Erythroblast (primary cell): ENCODE measurements at regions not wholly inside any gene's neighbourhood (a gene's known extent, or its start where the extent isn't known, plus 50 kb on each side); places are given as distances from the start of the nearest gene placed in this dataset.

Experiments
- DNase-seq, 2 experiments: peaks; one replicate each; lab custom pipeline; 2025; lab: John Stamatoyannopoulos, UW
- GATA1 ChIP-seq: IDR thresholded peaks from 2 replicates; pipeline ENCODE4 v1.6.1; 2011; ENCODE audit warnings: low read depth, mild to moderate bottlenecking, control low read depth, low read length, moderate library complexity
- POLR2A ChIP-seq: IDR thresholded peaks from 2 replicates; pipeline ENCODE4 v1.6.1; 2011; ENCODE audit warnings: mild to moderate bottlenecking, low read length

DNA sequence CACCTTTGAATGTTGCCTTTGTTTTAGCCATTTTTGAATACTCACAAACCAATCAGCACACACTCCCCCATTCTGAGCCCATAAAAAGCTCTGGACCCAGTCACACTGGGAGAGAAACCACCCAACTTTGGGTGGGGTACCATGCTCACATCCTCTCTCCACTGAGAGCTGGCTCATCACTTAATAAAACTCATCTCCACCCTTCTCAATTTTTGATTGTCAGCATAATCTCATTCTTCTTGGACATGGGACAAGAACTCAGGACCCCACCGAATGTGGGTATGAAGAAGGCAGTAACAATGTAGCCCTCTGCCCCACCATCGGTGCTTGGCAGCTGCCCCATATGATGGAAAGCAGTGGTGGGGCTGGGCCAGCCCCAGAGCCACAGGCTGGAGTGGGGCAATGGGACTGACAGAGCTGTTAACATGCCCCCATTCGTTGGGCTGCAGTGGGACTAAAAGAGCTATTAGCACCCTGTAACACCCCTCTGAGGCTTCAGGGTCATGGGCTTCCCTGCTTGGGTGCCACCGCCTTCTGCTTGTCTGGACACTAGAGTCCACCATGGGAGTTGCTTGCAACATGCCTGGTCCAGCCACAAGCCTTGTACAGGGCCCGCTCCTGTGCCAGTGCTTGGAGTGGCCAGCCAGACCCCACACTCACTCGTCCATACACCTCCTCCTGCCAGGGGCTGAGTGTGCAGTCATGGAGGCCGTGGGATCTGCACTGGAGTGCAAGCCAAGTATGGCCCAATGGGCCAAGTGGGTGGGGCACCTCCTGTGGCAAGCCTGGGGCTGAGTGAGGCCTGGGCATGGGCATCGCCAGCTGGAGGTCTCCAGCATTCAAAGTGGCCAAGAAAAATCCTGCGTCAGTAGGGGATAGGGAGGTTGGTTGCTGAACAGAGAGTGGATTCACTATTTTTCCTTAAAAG, 471.1 kb downstream of the TBC1D22A start:
- DNase-seq, result no peak
- no peak for TF ChIP-seq GATA1
- TF ChIP-seq POLR2A, result no peak

DNA sequence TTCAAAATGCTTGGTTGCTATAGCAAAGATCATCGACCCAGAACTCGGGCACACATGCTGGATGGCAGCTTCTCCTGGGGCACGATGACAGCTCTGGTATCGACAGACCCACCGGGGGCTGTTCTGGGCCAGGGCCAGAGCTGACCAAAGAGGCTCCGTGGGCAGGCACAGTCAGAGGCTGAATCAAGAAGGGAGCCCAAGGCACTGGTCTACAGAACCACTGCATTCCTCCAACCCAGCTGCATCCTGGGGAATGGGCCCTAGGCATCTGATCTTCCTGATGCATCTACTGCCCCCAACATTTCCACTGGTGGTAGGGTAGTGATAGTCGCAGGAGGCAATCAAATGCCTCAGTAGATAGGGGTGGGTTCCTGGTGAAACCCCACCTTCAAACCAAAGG, 470.3 kb downstream of the TBC1D22A start:
- TF ChIP-seq GATA1 (no peak), POLR2A (no peak)
- no peak for DNase-seq

DNA sequence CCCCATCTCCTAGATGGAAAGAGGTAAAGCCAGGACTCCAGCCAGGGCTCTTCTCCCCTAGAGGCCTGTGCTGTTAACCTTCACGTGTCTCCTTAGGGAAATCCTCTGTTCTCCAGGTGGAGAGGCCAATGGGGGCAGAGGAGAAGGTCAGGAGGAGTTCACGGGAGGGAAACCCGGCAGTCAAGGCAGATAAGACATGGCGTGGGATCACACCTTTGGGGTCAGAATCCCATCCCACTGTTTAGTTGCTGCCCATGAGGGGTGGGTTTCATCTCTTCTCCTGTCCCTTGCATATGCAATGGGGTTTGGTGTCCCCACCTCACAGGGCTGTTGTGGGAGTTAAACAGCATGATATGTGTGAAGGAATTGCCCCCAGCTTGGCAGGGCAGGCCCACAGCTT, 469.7 kb downstream of the TBC1D22A start:
- DNase-seq, result no peak
- no peak for TF ChIP-seq POLR2A
- no peak for TF ChIP-seq GATA1

DNA sequence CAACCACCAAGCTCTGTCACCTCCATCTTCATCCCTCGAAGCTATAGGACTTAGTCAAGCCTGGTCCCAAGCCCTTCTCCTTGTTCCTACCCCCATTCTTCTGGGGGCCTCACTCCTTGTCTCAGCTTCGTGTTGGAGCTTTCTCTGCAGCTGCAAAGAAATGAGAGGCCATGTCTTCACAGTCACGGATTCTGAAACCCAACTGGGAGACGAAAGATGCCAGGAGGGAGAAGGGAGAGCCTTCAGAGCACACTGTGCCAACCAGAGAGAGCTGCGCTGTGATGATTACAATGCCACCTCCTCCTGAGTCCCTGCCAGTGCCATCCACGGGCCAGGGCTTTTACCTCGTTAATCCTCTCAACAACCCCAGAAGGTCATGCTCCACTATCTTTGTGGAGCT, 469.3 kb downstream of the TBC1D22A start:
- no peak for DNase-seq
- no peak for TF ChIP-seq POLR2A
- no peak for TF ChIP-seq GATA1

DNA sequence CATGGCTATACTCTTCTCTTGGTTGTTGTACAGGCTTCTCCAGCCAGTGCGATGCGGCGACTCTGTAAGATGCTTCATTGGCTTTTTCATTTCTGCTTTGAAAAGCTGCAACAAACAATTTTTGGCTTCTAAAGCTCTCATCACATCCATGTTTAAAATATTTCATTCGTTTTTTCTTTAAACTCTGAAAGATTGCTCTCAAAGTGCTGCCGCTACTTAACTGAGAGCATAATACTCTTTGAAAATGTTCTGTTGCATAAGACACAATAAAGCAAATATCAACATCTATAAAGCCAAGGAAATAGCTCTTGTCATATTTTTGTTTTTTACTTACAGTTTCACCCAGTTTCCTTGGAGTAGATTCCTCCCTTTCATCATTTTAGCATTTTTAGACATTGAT, 468.3 kb downstream of the TBC1D22A start:
- no peak for TF ChIP-seq POLR2A
- TF ChIP-seq GATA1, result no peak
- DNase-seq, result no peak

DNA sequence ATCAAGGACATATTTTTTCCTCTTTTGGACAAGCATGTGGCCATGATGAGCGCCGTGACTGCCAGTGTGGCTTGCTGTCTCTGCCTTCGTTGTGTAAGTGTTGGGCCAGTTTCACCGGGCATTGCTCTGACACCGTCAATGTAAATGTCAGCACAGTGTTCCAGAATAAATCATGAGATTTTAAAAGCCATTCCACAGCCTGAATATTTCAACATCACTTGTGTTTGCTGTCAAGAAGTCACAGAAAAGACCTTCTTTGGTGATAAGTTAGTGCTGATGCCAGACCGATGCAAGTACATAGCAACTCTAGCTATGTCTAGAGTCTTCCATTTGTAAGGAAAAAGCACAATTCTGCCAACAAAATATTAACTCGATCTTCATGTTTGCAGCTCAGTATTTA, 467.8 kb downstream of the TBC1D22A start:
- DNase-seq, result no peak
- TF ChIP-seq GATA1 (no peak), POLR2A (no peak)

DNA sequence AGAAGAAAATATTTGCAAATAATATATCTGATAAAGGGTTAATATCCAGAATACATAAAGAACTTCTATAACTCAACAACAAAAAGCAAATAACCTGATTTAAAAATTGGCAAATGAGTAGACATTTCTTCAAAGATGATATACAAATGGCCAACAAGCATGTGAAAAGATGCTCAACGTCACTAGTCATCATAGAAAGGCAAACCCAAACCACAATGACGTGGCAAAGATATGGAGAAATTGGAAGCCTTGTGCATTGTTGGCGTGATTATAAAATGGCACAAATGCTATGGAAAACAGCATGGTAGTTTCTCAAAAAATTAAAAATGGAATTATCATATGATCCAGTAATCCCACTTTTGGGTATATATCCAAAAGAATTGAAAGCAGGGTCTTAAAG, 466.3 kb downstream of the TBC1D22A start:
- DNase-seq, result no peak
- no peak for TF ChIP-seq POLR2A
- TF ChIP-seq GATA1, result no peak

DNA sequence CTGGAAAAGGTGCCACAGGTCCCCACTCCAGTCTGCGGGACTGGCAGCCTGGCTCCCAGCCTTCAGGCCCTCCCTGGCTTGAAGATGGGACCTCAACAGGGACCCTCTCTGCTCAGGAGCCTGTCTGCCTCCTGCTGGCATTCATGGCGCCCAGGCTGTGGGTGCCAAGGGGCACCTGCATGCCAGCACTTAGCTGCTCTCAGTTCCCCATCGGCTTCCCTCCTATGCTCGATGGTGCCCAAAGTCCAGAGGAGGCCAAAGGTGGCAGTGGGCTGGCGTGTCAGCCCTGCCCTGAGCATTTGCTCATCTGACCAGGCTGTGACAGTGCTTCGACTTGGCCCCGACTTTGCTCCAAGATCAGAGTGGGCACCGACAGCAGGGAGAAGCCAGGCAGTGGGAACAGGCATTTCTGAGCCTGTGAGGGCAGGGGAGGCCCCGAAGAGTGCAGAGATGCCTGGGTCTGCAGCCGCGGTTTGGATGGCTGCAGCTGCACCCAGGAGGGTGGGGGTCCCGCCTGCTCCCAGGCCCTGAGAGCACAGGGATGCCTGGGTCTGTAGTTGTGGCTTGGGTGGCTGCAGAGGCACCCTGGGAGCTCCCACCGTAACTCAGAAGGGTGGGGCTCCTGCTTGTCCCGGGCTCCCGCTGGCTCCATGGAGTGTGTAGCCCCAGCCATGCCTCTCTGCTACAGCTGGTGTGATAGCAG, 463.6 kb downstream of the TBC1D22A start:
- TF ChIP-seq GATA1, result no peak
- no peak for TF ChIP-seq POLR2A
- DNase-seq, result no peak

DNA sequence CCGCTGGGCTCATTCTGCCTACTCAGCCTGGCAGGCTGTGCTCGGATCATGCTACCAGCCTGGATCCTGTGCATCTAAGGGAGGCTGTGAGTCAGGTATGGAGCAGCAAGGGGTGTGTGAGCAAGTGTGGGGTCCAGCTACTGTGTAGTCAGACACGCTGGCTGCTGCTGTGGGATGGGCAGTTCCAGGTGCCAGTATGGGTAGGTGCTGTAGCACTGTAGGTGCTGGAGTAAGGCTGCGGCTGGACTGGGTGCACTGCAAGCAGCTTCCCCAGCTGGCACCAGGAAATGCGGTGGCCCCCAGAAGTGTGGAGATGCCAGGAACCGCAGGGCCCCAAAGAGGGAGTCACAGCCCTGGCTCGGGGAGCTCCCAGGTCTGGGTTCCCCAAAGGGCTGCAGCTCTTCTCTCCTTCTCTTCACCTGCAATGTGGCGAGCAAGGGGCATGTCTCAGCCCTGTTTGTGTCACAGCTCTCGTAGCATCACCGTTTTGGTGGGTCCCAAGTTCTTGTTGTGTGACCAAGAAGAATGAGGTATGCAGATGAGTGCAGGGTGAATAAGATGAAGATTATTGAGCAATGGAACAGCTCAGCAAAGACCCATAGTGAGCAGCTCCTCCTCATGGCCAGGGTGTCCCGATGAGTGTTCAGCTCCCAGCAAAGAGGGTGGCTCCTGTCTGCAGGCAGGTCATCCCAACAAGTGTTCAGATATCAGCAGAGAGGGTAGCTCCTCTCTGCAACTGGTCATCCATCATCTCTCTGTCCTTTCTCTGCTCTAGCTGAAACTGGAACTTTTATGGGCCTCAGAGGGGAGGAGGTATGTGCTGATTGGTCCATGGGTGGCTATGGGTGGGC, 462.9 kb downstream of the TBC1D22A start:
- no peak for TF ChIP-seq GATA1
- no peak for TF ChIP-seq POLR2A
- DNase-seq, result no peak
